Esophagus mucosa (tissue), 1 donor: ENCODE measurements at regions not wholly inside any gene's neighbourhood (a gene's known extent, or its start where the extent isn't known, plus 50 kb on each side); places are given as distances from the start of the nearest gene placed in this dataset.
"Not testable (repeated sequence)": the region's sequence is repeated elsewhere in the genome, so short reads cannot be mapped to it uniquely, and the experiment has no call there.

Source experiments
- ATAC-seq: fragments of 200-7000 bp; cut with Tn5 transposase; one replicate; pipeline ENCODE4 v1.9.1; 2020
- donor health status: DM: yes; HTN: yes; CAD: no.

- ATAC-seq: peak; percentile 20
Observed at GRCh38 chr4:123649250-123649644, 252.7 kb downstream of the SPRY1 start.

- peak; percentile 87 for ATAC-seq
Observed at GRCh38 chr4:123649645-123650391, 253.2 kb downstream of the SPRY1 start.

GRCh38 chr4:123651066-123651465 lies 254.5 kb downstream of the SPRY1 start:
- ATAC-seq: no peak

DNA sequence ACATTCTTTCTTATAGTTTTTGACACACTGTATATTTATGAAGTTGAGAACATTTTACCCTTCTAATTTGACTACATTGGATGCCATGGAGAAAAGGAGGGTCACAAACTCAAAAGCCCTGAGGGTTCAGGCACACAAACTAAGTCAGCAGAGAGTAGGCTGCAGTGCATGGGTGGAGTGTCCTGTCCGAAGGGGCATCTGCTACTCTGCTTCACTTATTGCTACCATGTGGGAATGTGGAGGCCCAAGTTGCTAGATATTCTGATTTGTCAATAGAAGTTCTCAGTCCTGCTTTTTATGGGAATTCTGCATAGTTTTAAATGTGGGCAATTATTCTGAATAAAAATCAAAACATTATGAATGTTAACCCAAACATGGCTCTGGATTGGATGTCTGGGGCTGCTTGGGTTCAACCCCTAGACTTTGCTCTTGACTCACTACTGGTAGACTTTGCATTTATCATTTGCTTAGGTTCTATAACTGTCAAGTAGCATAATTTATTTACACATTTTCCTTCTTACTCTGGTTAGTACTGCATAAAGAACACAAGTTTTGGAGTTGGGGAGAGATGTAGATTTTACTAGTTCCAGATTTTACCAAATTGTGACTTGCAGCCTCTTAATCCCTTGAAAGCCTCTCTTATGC lies 255.1 kb downstream of the SPRY1 start:
- ATAC-seq: no peak

DNA sequence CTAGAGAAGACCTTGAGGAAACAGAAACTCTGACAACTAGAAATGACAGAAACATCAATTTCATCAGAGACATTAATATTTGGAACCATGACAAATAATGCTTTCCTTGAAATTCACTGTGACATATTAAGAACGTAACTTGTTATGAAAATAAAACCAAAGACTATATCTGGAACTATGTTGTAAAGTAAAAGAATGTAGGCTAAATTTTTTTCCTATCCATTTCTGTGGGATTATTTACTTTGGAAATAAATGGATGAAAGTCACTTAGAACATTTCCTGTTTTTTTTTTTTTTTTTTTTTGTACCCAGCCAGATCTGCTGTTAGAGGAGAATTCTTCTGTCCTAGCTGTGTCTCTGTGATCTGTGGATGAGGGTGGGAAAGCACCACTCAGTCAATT lies 255.9 kb downstream of the SPRY1 start:
- no peak for ATAC-seq

DNA sequence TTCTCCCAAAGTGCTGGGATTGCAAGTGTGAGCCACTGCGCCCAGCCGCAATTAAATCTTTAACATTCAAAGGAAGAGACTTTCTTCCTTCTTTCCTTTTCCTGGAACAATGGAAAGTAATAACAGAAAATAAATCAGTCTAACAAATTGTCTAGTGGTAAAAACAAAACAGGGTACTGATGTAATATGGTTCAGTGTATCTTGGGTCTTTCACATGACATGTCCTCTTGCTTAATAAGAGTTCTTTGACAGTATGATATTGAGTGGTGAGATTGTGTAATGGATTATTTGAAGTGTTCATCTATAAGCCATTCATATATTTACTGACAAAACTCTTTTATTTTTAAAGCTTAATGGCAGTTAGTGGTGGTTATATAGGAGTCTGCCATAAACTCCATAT lies 256.6 kb downstream of the SPRY1 start:
- no peak for ATAC-seq

DNA sequence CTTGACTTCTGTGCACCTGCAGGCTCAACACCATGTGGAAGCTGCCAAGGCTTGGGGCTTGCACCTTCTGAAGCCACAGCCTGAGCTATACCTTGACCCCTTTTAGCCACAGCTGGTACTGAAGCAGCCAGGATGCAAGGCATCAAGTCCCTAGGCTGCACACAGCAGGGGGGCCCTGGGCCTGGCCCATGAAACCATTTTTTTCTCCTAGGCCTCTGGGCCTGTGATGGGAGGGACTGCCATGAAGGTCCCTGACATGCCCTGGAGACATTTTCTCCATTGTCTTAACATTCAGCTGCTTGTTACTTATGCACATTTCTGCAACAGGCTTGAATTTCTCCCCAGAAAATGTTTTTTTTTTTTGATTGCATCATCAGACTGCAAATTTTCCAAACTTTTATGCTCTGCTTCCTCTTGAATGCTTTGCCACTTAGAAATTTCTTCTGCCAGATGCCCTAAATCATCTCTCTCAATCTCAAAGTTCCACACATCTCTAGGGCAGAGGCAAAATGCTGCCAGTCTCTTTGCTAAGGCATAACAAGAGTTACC lies 260.2 kb downstream of the SPRY1 start:
- not testable (repeated sequence) for ATAC-seq

DNA sequence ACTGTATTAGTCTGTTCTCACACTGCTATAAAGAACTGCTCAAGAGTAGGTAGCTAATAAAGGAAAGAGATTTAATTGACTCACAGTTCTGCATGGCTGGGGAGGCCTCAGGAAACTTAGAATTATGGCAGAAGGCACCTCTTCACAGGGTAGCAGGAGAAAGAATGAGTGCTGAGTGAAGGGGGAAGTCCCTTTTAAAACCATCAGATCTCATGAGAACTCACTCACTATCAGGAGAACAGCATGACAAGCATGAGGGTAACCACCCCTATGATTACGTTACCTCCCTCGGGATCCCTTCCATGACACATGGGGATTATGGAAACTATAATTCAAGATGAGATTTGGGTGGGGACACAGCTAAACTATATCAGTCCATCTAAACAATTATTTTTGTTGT lies 261.0 kb downstream of the SPRY1 start:
- ATAC-seq: not testable (repeated sequence)

GRCh38 chr4:123659262-123659661 lies 262.7 kb downstream of the SPRY1 start:
- no peak for ATAC-seq

DNA sequence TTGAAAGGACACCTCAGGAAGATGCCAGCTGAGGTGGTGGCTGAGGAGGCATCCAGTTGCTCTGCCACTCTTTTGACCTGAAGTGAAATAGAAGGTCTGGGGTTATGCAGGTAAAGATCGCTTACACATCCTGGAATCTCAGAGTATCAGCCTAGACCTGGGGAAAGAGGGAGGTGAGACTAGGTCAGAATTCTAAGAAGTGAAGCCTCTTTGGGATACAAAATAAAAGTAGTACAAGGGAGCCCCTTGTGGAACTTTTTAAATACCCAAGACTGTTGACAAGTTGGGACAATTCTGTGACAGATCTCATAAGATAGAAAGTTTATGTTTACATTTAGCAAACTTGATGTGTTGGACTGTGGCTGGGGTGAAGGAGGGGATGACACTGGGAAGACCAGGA lies 263.1 kb downstream of the SPRY1 start:
- no peak for ATAC-seq

- ATAC-seq: no peak
Observed at GRCh38 chr4:123661080-123661737, 264.6 kb downstream of the SPRY1 start.

DNA sequence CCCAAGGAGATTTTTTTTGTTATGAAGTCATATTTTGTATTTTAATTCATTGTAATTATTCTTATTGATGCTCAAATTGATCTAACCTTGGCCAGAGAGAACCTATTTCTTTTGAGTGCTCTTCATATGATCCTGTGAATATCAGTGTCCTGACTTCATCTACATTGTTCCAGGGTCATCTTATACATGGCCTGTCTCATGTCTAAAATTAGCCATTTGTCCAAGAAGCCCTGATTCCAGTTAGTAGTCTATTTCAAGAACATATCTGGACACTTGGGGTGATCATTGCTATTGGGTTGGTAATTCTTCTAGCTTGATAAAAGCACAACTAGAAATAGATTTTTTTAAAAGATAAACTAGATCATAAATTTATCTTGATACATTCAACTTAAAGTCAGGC lies 266.2 kb downstream of the SPRY1 start:
- no peak for ATAC-seq

- ATAC-seq: no peak
Observed at GRCh38 chr4:123666486-123666885, 269.9 kb downstream of the SPRY1 start.

GRCh38 chr4:123667496-123667895 lies 270.9 kb downstream of the SPRY1 start:
- ATAC-seq: peak; percentile 83

DNA sequence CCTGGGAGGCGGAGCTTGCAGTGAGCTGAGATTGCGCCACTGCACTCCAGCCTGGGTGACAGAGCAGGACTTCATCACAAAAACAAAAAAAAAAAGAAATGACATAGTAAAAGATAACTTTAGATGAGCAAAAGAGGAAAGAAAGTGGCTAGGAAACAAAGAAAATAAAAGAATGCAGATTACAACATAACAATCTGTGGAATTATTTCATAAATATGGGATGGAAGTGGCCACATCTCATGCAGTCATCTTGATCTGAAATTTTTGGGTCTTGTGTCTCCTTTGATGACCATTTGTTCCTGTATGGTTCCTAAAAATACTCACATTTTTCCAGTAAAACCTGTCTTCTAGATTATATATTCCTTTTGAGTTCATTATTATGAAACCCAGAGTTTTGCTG lies 271.4 kb downstream of the SPRY1 start:
- no peak for ATAC-seq

- no peak for ATAC-seq
Observed at GRCh38 chr4:123671636-123672404, 275.2 kb downstream of the SPRY1 start.

- ATAC-seq: peak; percentile 63
Observed at GRCh38 chr4:123672987-123673386, 276.4 kb downstream of the SPRY1 start.

GRCh38 chr4:123673971-123674370 lies 277.4 kb downstream of the SPRY1 start:
- no peak for ATAC-seq

DNA sequence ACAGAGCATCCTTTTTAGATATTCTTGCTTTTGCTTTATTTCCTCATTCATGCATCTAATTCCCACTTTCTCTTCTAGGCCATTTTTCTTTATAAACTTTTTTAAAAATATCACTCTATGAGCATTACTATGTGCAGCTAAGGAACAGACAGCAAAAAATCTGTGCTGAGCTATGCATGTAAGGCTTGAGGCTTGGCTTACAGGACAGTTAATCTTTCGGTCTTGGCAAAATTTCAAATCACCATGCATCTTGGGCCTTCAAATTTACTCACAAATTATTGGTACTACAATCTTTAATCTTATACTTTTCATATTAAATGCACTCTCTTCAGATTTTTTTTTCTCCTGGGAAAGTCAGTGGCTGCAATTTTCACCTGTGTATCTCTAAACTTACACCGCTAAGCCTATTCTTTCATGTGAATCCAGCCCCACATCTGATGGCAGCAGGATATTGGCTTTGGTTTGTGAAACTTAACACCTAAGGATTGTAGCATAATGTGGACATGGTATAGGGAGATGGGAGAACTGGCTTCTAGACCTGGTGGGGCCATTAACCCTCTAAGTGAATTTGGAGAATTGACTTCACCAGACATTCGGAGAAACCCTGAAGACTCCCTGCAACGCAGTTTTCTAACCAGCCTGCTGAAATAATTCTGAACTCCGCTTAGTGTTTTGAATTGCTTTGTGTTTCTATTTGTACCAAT lies 278.3 kb downstream of the SPRY1 start:
- ATAC-seq: no peak

- ATAC-seq: no peak
Observed at GRCh38 chr4:123675567-123675966, 279.0 kb downstream of the SPRY1 start.

- ATAC-seq: no peak
Observed at GRCh38 chr4:123676071-123676889, 279.7 kb downstream of the SPRY1 start.
